T47D (cell line): ENCODE measurements at regions not wholly inside any gene's neighbourhood (a gene's known extent, or its start where the extent isn't known, plus 50 kb on each side); places are given as distances from the start of the nearest gene placed in this dataset.

Experiments used
- DNase-seq, 2 experiments: peaks; one replicate each; pipeline versions ENCODE4 v3.0.0 to v3.0.0-alpha.2; 2011 to 2012; ENCODE audit warnings: low read depth in 1 of 2, low spot score in 1 of 2
- JUND ChIP-seq: IDR thresholded peaks from 2 replicates; pipeline ENCODE4 v1.6.1; 2012; ENCODE audit warnings: low read depth
- in situ Hi-C: cut with HindIII; loops from 2 replicates; pipeline ENCODE4 v1.10.0; 2016; ENCODE audit warnings: low sequenced_read_pairs, low pct_unique_long_range_greater_than_20kb

DNA sequence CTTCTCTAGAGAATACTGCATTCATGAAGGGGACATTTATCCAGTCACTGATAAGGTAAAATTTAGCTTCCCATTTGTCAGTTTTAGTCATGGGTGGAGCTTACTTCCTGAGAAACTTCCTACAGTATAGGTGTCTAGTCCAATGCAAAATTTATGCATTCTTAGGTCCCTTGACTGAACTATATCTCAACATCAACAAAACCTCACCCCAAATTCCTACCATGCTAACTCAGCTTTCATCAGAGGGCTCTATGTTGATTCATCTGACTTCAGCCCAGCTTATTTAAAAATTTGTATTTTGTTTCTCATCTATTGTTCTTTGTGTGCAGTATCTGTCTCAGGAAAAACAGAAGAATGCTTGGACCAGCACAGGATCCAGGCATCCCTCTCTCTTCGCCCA lies 296.4 kb upstream of the ACVR2A start:
- in situ Hi-C loops, result no loop called here
- no peak for TF ChIP-seq JUND
- no peak for DNase-seq

DNA sequence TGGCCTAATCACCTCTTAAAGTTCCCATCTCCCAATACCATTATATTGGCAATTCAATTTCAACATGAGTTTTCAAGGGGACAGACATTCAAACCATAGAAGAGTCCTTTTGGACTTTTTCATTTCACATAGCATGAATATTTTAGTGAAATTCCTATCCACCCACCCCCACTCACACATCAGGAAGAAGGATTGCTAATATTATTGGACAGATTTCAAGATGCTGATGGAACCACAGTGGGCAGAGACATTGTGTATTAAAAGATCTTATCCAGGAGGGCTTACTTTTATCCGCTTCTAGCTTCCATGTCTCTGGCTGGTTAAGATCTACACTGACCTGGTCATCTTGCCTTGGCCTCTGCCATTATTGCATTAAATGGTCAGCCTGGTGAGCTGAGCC lies 297.4 kb upstream of the ACVR2A start:
- TF ChIP-seq JUND, result no peak
- in situ Hi-C loops, result no loop called here
- DNase-seq, result no peak

DNA sequence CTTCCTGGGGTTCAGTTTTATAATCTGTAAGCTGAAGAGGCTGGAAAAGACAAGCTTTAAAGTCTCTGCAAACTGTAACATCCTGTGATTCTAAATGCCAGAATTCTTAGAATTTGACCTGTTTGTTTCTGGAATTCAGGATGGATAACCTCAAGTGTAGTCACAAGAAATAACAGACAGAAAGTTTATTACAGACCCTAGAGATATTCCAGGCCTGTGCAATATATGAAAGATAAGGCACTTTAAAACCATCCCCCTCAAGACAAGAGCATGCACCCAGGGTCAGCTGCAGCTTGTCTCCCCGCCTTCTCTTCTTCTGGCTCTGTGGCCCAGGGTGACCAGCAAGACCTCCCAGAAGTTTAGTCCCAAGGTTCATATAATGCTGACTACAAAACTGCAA lies 298.7 kb upstream of the ACVR2A start:
- in situ Hi-C loops, result no loop called here
- TF ChIP-seq JUND, result no peak
- DNase-seq, result no peak

DNA sequence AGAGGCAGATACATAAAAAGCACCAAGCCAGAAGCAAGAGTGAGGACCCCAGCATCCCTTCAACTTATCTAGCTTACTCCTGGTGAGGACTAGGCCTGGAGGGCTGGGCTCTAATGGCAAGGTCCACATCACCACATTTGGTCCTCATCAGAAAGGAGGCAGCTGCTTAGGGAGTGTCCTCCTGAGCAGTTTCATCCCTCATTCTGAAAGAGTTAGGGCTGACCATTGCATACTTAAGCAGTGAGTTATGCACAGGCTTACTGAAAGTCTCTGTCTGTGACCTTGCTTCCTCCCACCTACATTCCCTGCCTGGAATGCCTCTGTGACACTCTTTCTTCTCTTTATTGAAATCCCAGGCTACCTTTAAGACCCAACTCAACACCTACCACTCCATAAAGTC lies 301.8 kb upstream of the ACVR2A start:
- in situ Hi-C loops, result no loop called here
- no peak for DNase-seq
- TF ChIP-seq JUND, result no peak

DNA sequence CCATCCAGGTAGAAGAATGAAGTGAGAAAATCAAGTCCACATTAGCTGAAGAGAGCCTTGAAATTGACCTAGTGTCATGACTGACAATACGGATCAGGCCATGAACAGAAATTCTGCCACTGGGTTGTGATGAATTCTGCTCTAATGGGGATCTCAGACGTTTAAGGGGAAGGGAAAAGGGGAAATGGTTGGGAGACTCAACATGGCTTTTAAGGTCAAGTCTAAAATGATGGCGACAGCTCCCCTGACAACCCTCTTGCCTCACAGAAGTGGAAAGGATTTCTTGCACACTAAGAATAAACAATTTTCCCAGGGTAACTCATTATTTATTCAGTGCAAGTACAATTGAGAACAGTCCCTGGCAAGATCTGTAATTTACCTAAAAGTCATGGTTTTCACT lies 302.5 kb upstream of the ACVR2A start:
- DNase-seq, result no peak
- in situ Hi-C loops, result no loop called here
- no peak for TF ChIP-seq JUND

DNA sequence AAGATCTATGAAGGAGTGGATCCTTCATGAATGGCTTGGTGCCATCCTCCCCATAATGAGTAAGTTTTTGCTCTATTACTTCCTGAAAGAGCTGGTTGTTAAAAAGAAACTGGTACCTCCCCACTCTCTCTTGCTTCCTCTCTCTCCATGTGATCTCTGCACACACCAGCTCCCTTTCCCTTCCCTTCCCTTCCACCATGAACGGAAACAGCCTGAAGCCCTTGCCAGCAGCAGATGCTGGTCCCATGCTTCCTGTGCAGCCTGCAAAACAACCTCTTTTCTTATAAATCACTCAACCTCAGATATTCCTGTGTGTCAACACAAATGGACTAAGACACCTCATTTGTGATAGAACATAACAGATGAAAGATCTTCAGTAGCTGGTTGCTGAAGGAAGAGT lies 303.5 kb upstream of the ACVR2A start:
- DNase-seq, result no peak
- in situ Hi-C loops, result no loop called here
- no peak for TF ChIP-seq JUND

DNA sequence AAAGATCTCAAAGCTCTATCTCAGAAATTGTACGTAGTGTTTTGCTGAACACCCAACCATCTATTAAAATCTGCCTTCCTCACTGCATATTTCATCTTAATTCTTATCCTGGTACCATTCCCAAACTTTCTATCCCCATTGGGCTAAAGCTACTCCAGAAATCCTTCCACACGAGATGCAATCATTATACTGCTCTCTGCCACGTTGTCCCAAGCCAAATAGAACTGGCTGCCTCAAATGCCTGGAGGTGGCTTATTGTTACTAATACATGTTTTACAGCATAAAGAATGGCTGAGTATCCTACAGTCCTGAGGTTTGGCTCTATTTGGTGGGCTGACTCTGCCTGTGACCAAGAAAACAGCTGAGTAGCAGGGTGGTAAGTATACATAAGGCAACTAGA lies 306.0 kb upstream of the ACVR2A start:
- DNase-seq, result no peak
- no peak for TF ChIP-seq JUND

DNA sequence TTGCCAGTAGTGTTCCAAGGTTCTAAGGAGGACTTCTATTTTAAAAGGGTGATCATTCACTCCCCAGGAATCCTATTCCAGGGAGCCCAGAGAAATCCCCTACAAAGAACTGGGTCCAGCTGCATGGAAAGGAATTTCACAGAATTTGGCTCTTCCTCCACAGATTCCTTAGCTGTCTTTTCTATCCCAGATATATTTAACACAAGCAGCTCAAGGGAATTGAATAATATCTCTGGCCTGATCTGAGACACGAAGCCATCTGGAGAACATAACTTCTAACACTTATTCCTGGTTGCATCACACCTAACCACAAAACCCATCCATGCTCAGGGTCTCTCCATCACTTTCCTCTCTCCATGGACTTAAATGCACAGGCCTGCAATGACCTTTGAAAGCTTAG lies 306.7 kb upstream of the ACVR2A start:
- TF ChIP-seq JUND, result no peak
- DNase-seq, result no peak
- in situ Hi-C loops, result no loop called here

More for the DNA sequence above, 306.0 kb upstream of the ACVR2A start:
- in situ Hi-C loops, result no loop called here

DNA sequence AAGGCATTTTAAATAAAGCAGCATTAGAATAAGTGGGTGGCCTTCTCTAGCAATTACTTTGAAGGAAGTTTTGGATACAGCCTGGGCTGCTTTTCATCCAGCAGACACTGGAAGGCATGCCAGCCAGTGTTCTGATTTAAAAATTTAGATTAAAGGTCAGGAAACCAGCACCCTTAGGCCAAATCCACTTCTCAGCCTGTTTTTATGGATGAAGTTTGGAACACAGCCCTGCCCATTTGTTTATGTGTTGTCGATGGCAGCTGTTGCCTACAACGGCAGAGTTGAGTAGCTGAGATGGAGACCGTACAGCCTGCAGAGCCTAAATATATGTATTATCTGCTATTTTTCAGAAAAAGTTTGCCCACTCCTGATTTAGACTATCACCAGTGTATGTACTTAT lies 313.6 kb upstream of the ACVR2A start:
- no peak for DNase-seq
- in situ Hi-C loops, result no loop called here
- no peak for TF ChIP-seq JUND

DNA sequence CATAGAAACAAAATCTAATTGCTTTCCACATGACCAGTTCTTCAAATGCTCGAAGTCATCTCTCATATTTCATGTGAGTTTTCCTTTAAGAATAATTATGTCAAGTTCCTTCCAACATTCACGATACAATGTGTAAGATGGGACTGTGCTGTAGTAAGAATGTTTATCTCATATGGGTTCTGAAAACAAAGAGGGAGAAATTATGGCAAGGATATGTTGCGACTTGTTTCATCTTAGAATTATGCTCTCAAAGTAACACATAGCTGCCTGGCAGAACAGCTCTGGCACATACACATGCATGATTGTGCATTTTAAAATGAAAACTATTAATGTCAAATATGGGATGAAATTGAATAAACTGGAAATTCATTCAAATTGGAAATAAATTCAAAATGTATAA lies 314.8 kb upstream of the ACVR2A start:
- no peak for TF ChIP-seq JUND
- no peak for DNase-seq
- in situ Hi-C loops, result no loop called here

DNA sequence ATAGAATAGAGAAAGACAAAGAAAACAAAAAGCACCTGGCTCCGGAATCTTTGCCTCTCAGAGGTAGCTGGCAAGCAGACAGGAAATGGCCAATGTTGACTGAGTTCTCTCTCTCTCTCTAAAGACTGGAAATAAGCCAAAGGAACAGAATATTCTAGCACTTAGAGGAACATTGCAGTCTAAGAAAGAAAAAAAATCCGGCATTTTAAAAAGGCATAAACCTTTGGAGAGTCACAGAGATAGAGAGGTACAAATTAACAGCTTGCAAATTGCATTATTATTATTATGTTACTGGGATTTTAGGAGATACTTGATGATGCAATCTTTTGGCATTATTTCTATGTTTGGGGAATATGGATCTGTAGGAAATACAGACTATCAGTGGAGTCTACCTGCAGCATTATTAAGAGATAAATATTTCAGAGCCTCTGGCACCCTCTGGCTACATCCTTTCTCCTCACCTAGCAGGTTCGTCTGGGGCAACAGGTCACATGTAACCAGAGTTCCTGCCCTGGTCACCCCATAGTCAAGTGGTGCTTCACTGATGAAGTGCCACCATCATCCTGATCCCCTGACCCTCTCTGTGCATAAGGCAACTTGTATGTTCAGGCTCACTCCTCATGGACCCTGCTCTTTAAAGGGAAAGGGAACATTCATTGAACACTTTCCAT lies 318.9 kb upstream of the ACVR2A start:
- DNase-seq, result peak in 1 of 2 experiments; percentile 12
- in situ Hi-C loops, result no loop called here
- no peak for TF ChIP-seq JUND

DNA sequence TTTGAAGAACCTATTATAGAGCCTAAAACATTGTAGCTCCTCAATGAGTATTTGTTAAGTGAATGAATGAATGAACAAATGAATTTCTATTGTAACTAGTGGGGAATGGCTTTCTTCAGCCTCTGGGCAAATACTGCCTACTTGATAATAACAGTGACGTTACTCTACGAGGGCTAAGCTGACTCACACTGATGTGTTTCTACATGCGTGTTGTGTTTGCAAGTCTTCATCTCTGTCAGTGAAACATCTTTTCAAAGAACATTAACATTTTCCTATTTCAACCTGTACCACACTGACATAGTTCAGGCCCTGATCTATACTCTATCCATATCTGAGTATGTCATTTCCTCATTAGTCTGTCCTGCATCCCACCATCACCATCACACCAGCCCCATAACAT lies 319.9 kb upstream of the ACVR2A start:
- no peak for DNase-seq
- in situ Hi-C loops, result no loop called here
- TF ChIP-seq JUND, result no peak

DNA sequence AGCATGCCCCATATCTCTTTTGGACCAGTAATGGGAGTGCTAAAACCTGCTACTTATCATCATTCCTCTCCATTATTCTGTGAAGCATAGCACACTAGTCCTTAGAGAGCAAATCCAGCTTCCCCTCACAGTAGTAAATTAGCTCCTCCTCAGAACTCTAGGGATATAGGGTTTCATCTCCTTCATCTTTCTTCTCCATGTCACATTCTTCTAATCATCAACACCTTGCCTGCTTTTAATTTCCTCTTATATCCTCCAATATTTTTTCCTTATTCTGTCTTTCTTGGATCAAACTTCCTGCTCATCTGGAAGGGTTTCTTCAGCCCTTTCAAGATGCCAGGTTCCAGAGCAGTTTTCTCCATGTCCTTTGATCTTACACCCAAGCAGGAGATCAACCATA lies 321.4 kb upstream of the ACVR2A start:
- in situ Hi-C loops, result no loop called here
- no peak for DNase-seq
- no peak for TF ChIP-seq JUND

DNA sequence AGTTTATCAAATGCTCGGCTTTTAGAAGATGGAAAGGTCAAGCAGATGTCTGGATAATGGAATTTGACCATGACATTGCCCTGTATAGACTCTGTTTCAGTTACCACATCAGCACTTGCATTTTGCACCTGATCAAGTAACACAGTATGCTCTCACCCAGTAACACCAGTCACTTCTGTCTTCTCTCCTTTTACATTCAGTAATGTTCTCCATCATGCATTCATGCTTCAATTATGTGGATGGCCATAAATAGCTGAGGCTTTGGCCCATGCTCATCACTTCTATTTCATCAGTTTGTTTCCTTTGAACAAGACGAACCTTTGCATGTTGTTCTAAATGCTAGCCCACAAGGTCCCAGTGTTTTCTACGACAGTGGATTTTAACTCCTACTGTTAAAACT lies 322.9 kb upstream of the ACVR2A start:
- in situ Hi-C loops, result no loop called here
- no peak for DNase-seq
- no peak for TF ChIP-seq JUND
